NCI-H187 treated with DMSO at 0.1 percent for 48 hours (cell line): ENCODE measurements at regions not wholly inside any gene's neighbourhood (a gene's known extent, or its start where the extent isn't known, plus 50 kb on each side); places are given as distances from the start of the nearest gene placed in this dataset.
"Not testable (repeated sequence)": the region's sequence is repeated elsewhere in the genome, so short reads cannot be mapped to it uniquely, and the experiment has no call there.

Experiments used
- DNase-seq: peaks from one replicate; lab custom pipeline; 2025; lab: John Stamatoyannopoulos, UW

- no peak for DNase-seq
These were observed 536.4 kb upstream of the PTBP2 start for GRCh38 chr1:96185181-96185580.

- no peak for DNase-seq
These were observed 534.6 kb upstream of the PTBP2 start for GRCh38 chr1:96187020-96187419.

GRCh38 chr1:96191165-96191564 is 530.4 kb upstream of the PTBP2 start:
- DNase-seq: no peak

GRCh38 chr1:96206451-96206850 is 515.1 kb upstream of the PTBP2 start:
- no peak for DNase-seq

GRCh38 chr1:96207936-96208335 is 513.6 kb upstream of the PTBP2 start:
- no peak for DNase-seq

- DNase-seq: no peak
These were observed 513.2 kb upstream of the PTBP2 start for GRCh38 chr1:96208428-96208827.

GRCh38 chr1:96210054-96210453 is 511.5 kb upstream of the PTBP2 start:
- DNase-seq: no peak

GRCh38 chr1:96211202-96211601 is 510.4 kb upstream of the PTBP2 start:
- DNase-seq: no peak

- DNase-seq: no peak
These were observed 506.6 kb upstream of the PTBP2 start for GRCh38 chr1:96214982-96215381.

- no peak for DNase-seq
These were observed 500.9 kb upstream of the PTBP2 start for GRCh38 chr1:96220651-96221050.

- no peak for DNase-seq
These were observed 498.9 kb upstream of the PTBP2 start for GRCh38 chr1:96222701-96223100.

GRCh38 chr1:96224229-96224628 is 497.4 kb upstream of the PTBP2 start:
- not testable (repeated sequence) for DNase-seq

GRCh38 chr1:96233422-96233821 is 488.2 kb upstream of the PTBP2 start:
- no peak for DNase-seq

GRCh38 chr1:96234299-96234698 is 487.3 kb upstream of the PTBP2 start:
- no peak for DNase-seq

GRCh38 chr1:96236156-96236739 is 485.3 kb upstream of the PTBP2 start:
- DNase-seq: no peak

- DNase-seq: no peak
These were observed 483.2 kb upstream of the PTBP2 start for GRCh38 chr1:96238426-96238825.

GRCh38 chr1:96240438-96240837 is 481.1 kb upstream of the PTBP2 start:
- DNase-seq: no peak

GRCh38 chr1:96253246-96254035 is 468.1 kb upstream of the PTBP2 start:
- no peak for DNase-seq

- DNase-seq: no peak
These were observed 465.3 kb upstream of the PTBP2 start for GRCh38 chr1:96256130-96256790.

- no peak for DNase-seq
These were observed 462.2 kb upstream of the PTBP2 start for GRCh38 chr1:96259399-96259798.

GRCh38 chr1:96281491-96281890 is 440.1 kb upstream of the PTBP2 start:
- no peak for DNase-seq

- no peak for DNase-seq
These were observed 431.6 kb upstream of the PTBP2 start for GRCh38 chr1:96290033-96290432.

GRCh38 chr1:96290801-96291200 is 430.8 kb upstream of the PTBP2 start:
- DNase-seq: no peak
